Duodenal mucosa (tissue), 2 donors: ENCODE measurements at regions not wholly inside any gene's neighbourhood (a gene's known extent, or its start where the extent isn't known, plus 50 kb on each side); places are given as distances from the start of the nearest gene placed in this dataset.
"Not testable (repeated sequence)": the region's sequence is repeated elsewhere in the genome, so short reads cannot be mapped to it uniquely, and the experiment has no call there.

Source experiments
- H3K27ac ChIP-seq: one replicate; pipeline ENCODE4 v1.7.0; 2013; ENCODE audit warnings: low read depth, low read length
- H3K27me3 ChIP-seq, 2 donors: one replicate each; pipeline ENCODE4 v1.7.0; 2013; ENCODE audit warnings: low read length in 2 of 2, control low read depth in 1 of 2; ENCODE audit not compliant: insufficient read depth in 2 of 2, control insufficient read depth in 1 of 2
- H3K36me3 ChIP-seq, 2 donors: one replicate each; pipeline ENCODE4 v1.7.0; 2013; ENCODE audit warnings: low read length in 2 of 2, control low read depth in 1 of 2; ENCODE audit not compliant: insufficient read depth in 2 of 2, control insufficient read depth in 1 of 2
- H3K4me1 ChIP-seq, 2 donors: one replicate each; pipeline ENCODE4 v1.7.0; 2013; ENCODE audit warnings: low read length in 2 of 2, control low read depth in 1 of 2; ENCODE audit not compliant: insufficient read depth in 2 of 2, control insufficient read depth in 1 of 2
- H3K4me3 ChIP-seq, 2 donors: one replicate each; pipeline ENCODE4 v1.7.0; 2013; ENCODE audit warnings: low read length in 2 of 2, low read depth in 1 of 2
- H3K9ac ChIP-seq, 2 donors: one replicate each; pipeline ENCODE4 v1.7.0; 2013; ENCODE audit warnings: low read length in 2 of 2, low read depth in 1 of 2
- H3K9me3 ChIP-seq, 2 donors: one replicate each; pipeline ENCODE4 v1.7.0; 2013; ENCODE audit warnings: low read length in 2 of 2, control low read depth in 1 of 2; ENCODE audit not compliant: control insufficient read depth in 1 of 2

- H3K9ac ChIP-seq: no peak overlapping the region
- H3K4me1 ChIP-seq: no peaks in the 10 kb centered on the region
- no peaks in the 10 kb centered on the region for H3K27me3 ChIP-seq
- no peak overlapping the region for H3K4me3 ChIP-seq
- H3K9me3 ChIP-seq: peaks cover 0 to 3% of the 10 kb centered on the region in 2 donors
- no peaks in the 10 kb centered on the region for H3K36me3 ChIP-seq
- H3K27ac ChIP-seq: no peak overlapping the region
Measured at GRCh38 chr5:106028314-106028713, 1642.4 kb downstream of the EFNA5 start.

DNA sequence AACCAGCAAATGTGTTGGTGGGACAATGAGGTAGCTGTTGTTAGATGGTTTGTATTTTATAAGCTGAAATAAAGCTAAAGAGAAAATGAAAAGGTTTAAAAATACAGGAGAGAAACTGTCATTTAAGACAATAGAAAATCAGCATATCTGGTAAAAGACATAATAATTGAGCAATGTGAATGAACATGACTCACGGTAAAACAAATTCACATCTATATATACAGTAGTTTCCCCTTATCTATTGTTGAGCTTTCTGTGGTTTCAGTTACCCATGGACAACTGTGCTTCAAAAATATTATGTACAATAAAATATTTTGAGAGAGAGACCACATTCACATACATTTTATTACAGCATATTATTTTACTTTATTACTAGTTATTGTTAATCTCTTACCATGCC lies 1649.8 kb downstream of the EFNA5 start:
- Histone ChIP-seq H3K36me3 (no peaks in the 10 kb centered on the region), H3K27ac (no peak overlapping the region), H3K9me3 (peaks cover 0 to 2% of the 10 kb centered on the region in 2 donors), H3K27me3 (no peaks in the 10 kb centered on the region), H3K9ac (no peak overlapping the region), H3K4me1 (no peaks in the 10 kb centered on the region), H3K4me3 (no peak overlapping the region)

DNA sequence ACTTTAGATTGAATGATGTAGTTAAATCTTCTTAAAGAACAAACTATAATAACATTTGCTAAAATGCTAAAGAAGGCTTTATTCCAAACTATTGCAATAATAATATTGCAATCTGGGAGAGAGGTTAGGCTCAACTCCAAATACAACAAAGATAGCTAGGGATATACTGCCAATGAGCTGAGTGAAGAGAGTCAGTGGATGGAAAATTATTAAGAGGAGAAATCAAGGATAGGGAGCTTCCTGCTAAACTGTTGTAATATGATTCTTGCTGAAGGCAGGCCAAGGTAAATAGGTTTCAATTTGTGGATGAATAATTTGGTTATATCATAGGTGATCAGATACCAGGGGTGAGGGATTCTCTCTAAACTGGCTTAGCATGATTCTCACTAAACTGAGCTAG lies 1651.5 kb downstream of the EFNA5 start:
- H3K36me3 ChIP-seq: no peaks in the 10 kb centered on the region
- no peaks in the 10 kb centered on the region for H3K27me3 ChIP-seq
- H3K4me1 ChIP-seq: no peaks in the 10 kb centered on the region
- H3K4me3 ChIP-seq: no peak overlapping the region
- peaks cover 0 to 2% of the 10 kb centered on the region in 2 donors for H3K9me3 ChIP-seq
- no peak overlapping the region for H3K27ac ChIP-seq
- H3K9ac ChIP-seq: no peak overlapping the region

- H3K27me3 ChIP-seq: no peaks in the 10 kb centered on the region
- H3K4me1 ChIP-seq: no peaks in the 10 kb centered on the region
- H3K9ac ChIP-seq: no peak overlapping the region
- no peaks in the 10 kb centered on the region for H3K36me3 ChIP-seq
- H3K9me3 ChIP-seq: peaks cover 0 to 2% of the 10 kb centered on the region in 2 donors
- no peak overlapping the region for H3K27ac ChIP-seq
- no peak overlapping the region for H3K4me3 ChIP-seq
Measured at GRCh38 chr5:106017243-106017857, 1653.4 kb downstream of the EFNA5 start.

GRCh38 chr5:106014262-106014661 lies 1656.5 kb downstream of the EFNA5 start:
- H3K9me3 ChIP-seq: peaks cover 0 to 2% of the 10 kb centered on the region in 2 donors
- no peaks in the 10 kb centered on the region for H3K27me3 ChIP-seq
- H3K4me1 ChIP-seq: no peaks in the 10 kb centered on the region

GRCh38 chr5:106006242-106006641 lies 1664.5 kb downstream of the EFNA5 start:
- peaks cover 0 to 3% of the 10 kb centered on the region in 2 donors for H3K9me3 ChIP-seq
- H3K9ac ChIP-seq: no peak overlapping the region
- no peak overlapping the region for H3K27ac ChIP-seq
- H3K36me3 ChIP-seq: no peaks in the 10 kb centered on the region
- no peak overlapping the region for H3K4me3 ChIP-seq
- H3K27me3 ChIP-seq: no peaks in the 10 kb centered on the region
- H3K4me1 ChIP-seq: no peaks in the 10 kb centered on the region

More at GRCh38 chr5:106014262-106014661, 1656.5 kb downstream of the EFNA5 start:
- Histone ChIP-seq H3K36me3 (no peaks in the 10 kb centered on the region), H3K9ac (no peak overlapping the region), H3K4me3 (no peak overlapping the region), H3K27ac (no peak overlapping the region)

- not testable (repeated sequence) for H3K9me3 ChIP-seq, H3K36me3 ChIP-seq, H3K4me3 ChIP-seq, H3K27me3 ChIP-seq, H3K4me1 ChIP-seq, H3K27ac ChIP-seq, H3K9ac ChIP-seq
Measured at GRCh38 chr5:105998991-105999390, 1671.7 kb downstream of the EFNA5 start.

DNA sequence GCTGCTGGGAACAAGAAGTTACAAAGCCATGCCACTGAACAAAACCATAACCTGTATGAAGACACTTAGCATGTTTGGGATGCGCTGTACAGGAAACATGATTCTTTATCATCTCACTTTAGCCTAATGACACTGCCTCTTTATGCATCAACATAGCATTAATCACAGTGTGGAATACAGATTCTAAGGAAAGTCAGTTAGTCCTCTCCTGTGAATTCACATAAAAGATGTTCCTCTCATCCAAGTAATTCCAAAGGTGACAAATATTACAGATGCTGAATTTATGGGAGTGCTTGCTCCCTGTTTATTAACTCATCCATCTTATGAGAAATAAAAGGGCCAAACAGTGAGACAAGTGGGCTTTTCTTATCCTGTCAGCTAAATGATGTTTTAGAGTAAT lies 1677.7 kb downstream of the EFNA5 start:
- Histone ChIP-seq H3K36me3 (no peaks in the 10 kb centered on the region), H3K4me1 (no peaks in the 10 kb centered on the region), H3K4me3 (no peak overlapping the region), H3K9me3 (peaks cover 0 to 4% of the 10 kb centered on the region in 2 donors), H3K27ac (no peak overlapping the region), H3K9ac (no peak overlapping the region), H3K27me3 (no peaks in the 10 kb centered on the region)

GRCh38 chr5:105982526-105982925 lies 1688.2 kb downstream of the EFNA5 start:
- no peak overlapping the region for H3K27ac ChIP-seq
- H3K9ac ChIP-seq: no peak overlapping the region
- peaks cover 0 to 2% of the 10 kb centered on the region in 2 donors for H3K9me3 ChIP-seq
- H3K4me3 ChIP-seq: no peak overlapping the region
- no peaks in the 10 kb centered on the region for H3K36me3 ChIP-seq
- no peaks in the 10 kb centered on the region for H3K27me3 ChIP-seq
- no peaks in the 10 kb centered on the region for H3K4me1 ChIP-seq

DNA sequence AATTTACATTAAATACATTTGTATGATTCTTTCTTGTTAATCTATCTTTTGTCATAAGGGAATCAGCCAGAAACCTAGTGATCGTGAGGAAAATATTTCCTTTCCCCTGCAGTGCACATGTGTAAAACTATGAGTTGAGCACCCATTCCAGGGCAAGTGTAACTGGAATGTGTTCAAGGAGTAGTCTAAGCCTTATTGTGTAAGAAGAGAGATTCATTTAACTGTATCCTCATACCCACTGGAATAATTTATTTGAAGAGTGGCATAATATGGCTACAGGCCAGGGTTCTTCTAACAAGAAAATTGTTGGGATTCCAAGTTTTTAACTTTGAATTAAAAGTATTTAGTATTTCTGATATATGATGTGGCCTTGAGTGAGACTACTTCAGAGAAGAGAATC lies 1692.7 kb downstream of the EFNA5 start:
- Histone ChIP-seq H3K36me3 (no peaks in the 10 kb centered on the region), H3K9me3 (peaks cover 0 to 2% of the 10 kb centered on the region in 2 donors), H3K9ac (no peak overlapping the region), H3K4me1 (no peaks in the 10 kb centered on the region), H3K4me3 (no peak overlapping the region), H3K27me3 (no peaks in the 10 kb centered on the region), H3K27ac (no peak overlapping the region)

GRCh38 chr5:105977163-105977562 lies 1693.6 kb downstream of the EFNA5 start:
- H3K4me1 ChIP-seq: no peaks in the 10 kb centered on the region

More at GRCh38 chr5:105977163-105977562, 1693.6 kb downstream of the EFNA5 start:
- Histone ChIP-seq H3K9me3 (no peaks in the 10 kb centered on the region), H3K27me3 (no peaks in the 10 kb centered on the region), H3K27ac (no peak overlapping the region), H3K9ac (no peak overlapping the region), H3K36me3 (no peaks in the 10 kb centered on the region), H3K4me3 (no peak overlapping the region)
